IMR-90 (cell line): ENCODE measurements at regions not wholly inside any gene's neighbourhood (a gene's known extent, or its start where the extent isn't known, plus 50 kb on each side); places are given as distances from the start of the nearest gene placed in this dataset.

Experiments used
- BHLHE40 ChIP-seq: fragments of 150-350 bp; IDR thresholded peaks from 2 replicates; pipeline ENCODE4 v1.6.1; 2016; ENCODE audit warnings: mild to moderate bottlenecking, low read depth, low read length
- CEBPB ChIP-seq: IDR thresholded peaks from 2 replicates; pipeline ENCODE4 v1.6.1; 2012; ENCODE audit warnings: low read depth, low read length, improper control_type of control experiment
- FOS ChIP-seq: fragments of 150-350 bp; IDR thresholded peaks from 2 replicates; pipeline ENCODE4 v1.6.1; 2016; ENCODE audit warnings: low read depth, low read length
- MAFK ChIP-seq: IDR thresholded peaks from 2 replicates; pipeline ENCODE4 v1.6.1; 2012; ENCODE audit warnings: low read depth, low read length, improper control_type of control experiment
- MXI1 ChIP-seq: IDR thresholded peaks from 2 replicates; pipeline ENCODE4 v1.6.1; 2012; ENCODE audit warnings: low read depth, mild to moderate bottlenecking, low read length, moderate library complexity, borderline replicate concordance
- POLR2A ChIP-seq: IDR thresholded peaks from 2 replicates; pipeline ENCODE4 v1.6.1; 2012; ENCODE audit warnings: mild to moderate bottlenecking, low read depth, low read length
- RAD21 ChIP-seq: IDR thresholded peaks from 2 replicates; pipeline ENCODE4 v1.6.1; 2012; ENCODE audit warnings: low read length, improper control_type of control experiment
- SMC3 ChIP-seq: fragments of 150-350 bp; IDR thresholded peaks from 2 replicates; pipeline ENCODE4 v1.6.1; 2016; ENCODE audit warnings: low read depth, mild to moderate bottlenecking, antibody characterized with exemption, low read length, moderate library complexity
- TF ChIP-seq, protein P1 (sequence below): conservative IDR thresholded peaks from 2 replicates; pipeline ENCODE4 v1.5.1; 2012; ENCODE audit warnings: mild to moderate bottlenecking, low read depth, low read length, improper control_type of control experiment
- TF ChIP-seq, protein P2 (sequence below): fragments of 150-350 bp; IDR thresholded peaks from 2 replicates; pipeline ENCODE4 v1.6.1; 2016; ENCODE audit warnings: low read depth, mild to moderate bottlenecking, low read length, moderate library complexity, borderline replicate concordance

DNA sequence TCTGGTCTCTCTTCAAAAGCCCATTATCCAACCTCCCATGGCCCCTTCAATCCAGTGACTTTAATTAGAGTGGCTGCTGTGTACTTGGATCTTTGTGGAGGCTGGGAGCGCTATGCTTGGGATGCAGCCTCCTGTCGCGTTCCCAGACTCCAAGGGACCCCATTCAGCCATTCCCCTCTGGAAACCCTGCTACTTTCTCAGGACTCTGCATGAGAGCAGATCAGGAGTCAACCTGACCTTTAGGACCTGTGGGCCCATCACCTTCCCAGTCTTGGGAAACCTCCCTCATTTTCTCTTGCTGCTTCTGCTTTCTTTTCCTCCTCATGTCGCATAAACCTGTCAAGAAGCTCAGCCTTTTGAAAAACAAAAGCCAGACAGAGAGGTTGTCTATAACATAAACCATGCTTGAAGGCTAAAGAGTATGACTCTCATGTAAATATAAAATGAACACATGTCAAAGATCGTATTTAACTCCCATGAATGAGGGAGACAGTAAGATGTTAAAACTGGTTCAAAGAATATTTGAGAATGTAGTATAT lies 143.1 kb upstream of the PELI1 start:
- TF ChIP-seq, protein P1, sequence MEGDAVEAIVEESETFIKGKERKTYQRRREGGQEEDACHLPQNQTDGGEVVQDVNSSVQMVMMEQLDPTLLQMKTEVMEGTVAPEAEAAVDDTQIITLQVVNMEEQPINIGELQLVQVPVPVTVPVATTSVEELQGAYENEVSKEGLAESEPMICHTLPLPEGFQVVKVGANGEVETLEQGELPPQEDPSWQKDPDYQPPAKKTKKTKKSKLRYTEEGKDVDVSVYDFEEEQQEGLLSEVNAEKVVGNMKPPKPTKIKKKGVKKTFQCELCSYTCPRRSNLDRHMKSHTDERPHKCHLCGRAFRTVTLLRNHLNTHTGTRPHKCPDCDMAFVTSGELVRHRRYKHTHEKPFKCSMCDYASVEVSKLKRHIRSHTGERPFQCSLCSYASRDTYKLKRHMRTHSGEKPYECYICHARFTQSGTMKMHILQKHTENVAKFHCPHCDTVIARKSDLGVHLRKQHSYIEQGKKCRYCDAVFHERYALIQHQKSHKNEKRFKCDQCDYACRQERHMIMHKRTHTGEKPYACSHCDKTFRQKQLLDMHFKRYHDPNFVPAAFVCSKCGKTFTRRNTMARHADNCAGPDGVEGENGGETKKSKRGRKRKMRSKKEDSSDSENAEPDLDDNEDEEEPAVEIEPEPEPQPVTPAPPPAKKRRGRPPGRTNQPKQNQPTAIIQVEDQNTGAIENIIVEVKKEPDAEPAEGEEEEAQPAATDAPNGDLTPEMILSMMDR: no peak
- TF ChIP-seq FOS (no peak), BHLHE40 (no peak), CEBPB (no peak), POLR2A (no peak), MAFK (no peak), RAD21 (no peak), MXI1 (no peak), SMC3 (no peak)
- TF ChIP-seq, protein P2, sequence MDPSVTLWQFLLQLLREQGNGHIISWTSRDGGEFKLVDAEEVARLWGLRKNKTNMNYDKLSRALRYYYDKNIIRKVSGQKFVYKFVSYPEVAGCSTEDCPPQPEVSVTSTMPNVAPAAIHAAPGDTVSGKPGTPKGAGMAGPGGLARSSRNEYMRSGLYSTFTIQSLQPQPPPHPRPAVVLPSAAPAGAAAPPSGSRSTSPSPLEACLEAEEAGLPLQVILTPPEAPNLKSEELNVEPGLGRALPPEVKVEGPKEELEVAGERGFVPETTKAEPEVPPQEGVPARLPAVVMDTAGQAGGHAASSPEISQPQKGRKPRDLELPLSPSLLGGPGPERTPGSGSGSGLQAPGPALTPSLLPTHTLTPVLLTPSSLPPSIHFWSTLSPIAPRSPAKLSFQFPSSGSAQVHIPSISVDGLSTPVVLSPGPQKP: no peak
